Vagina (tissue), 2 donors: ENCODE measurements at regions not wholly inside any gene's neighbourhood (a gene's known extent, or its start where the extent isn't known, plus 50 kb on each side); places are given as distances from the start of the nearest gene placed in this dataset.

ENCODE experiments used
- CTCF ChIP-seq, 3 experiments: fragments of 450-650 bp in 2 of 3; fragments of 200-600 bp in 1 of 3; sonication (generic) in 1 of 3; IDR thresholded peaks; one replicate each; pipeline ENCODE4 v1.5.1; 2017 to 2019; ENCODE audit warnings: antibody characterized with exemption in 3 of 3, mild to moderate bottlenecking in 2 of 3, moderate library complexity in 2 of 3
- POLR2A ChIP-seq, 2 donors: fragments of 450-650 bp; IDR thresholded peaks; one replicate each; pipeline ENCODE4 v1.6.1; 2017; ENCODE audit warnings: antibody characterized with exemption in 2 of 2, mild to moderate bottlenecking in 2 of 2, moderate library complexity in 2 of 2
- POLR2AphosphoS5 ChIP-seq, 2 donors: sonication (generic); formaldehyde crosslinking; IDR thresholded peaks; one replicate each; pipeline ENCODE4 v1.9.0; 2017; ENCODE audit warnings: antibody characterized with exemption in 2 of 2, mild to moderate bottlenecking in 2 of 2, low read depth in 1 of 2; ENCODE audit not compliant: insufficient read depth in 1 of 2

GRCh38 chr10:109619914-109620313 is 303.4 kb downstream of the XPNPEP1 start:
- no peak for TF ChIP-seq POLR2A (IDR thresholded peaks at IDR 0.05)
- TF ChIP-seq CTCF (IDR thresholded peaks at IDR 0.05) = no peak
- no peak for TF ChIP-seq POLR2AphosphoS5 (IDR thresholded peaks at IDR 0.05; ENCODE audit: insufficient read depth in 1 of 2, low read depth in 1 of 2)
